Left forelimb (tissue), 1 donor: ENCODE measurements at regions not wholly inside any gene's neighbourhood (a gene's known extent, or its start where the extent isn't known, plus 50 kb on each side); places are given as distances from the start of the nearest gene placed in this dataset.

ENCODE experiments used
- DNase-seq: peaks from one replicate; pipeline ENCODE4 v3.0.0-alpha.2; 2018; ENCODE audit warnings: low spot score

- no peak for DNase-seq
These were observed 117.7 kb upstream of the GSC start for GRCh38 chr14:94887591-94887990.

GRCh38 chr14:94886931-94887330 lies 117.0 kb upstream of the GSC start:
- no peak for DNase-seq

GRCh38 chr14:94885481-94886155 lies 115.7 kb upstream of the GSC start:
- no peak for DNase-seq

GRCh38 chr14:94884616-94885230 lies 114.8 kb upstream of the GSC start:
- DNase-seq: no peak

- DNase-seq: no peak
These were observed 112.5 kb upstream of the GSC start for GRCh38 chr14:94882401-94882800.

- no peak for DNase-seq
These were observed 111.0 kb upstream of the GSC start for GRCh38 chr14:94880876-94881275.

- DNase-seq: no peak
These were observed 110.2 kb upstream of the GSC start for GRCh38 chr14:94880106-94880505.

- DNase-seq: no peak
These were observed 109.6 kb upstream of the GSC start for GRCh38 chr14:94879537-94879936.

- no peak for DNase-seq
These were observed 106.4 kb upstream of the GSC start for GRCh38 chr14:94876306-94876705.

- no peak for DNase-seq
These were observed 105.3 kb upstream of the GSC start for GRCh38 chr14:94875256-94875655.

GRCh38 chr14:94868772-94869072 lies 98.8 kb upstream of the GSC start:
- no peak for DNase-seq

- DNase-seq: no peak
These were observed 98.2 kb upstream of the GSC start for GRCh38 chr14:94867946-94868771.

GRCh38 chr14:94867209-94867608 lies 97.3 kb upstream of the GSC start:
- DNase-seq: no peak

- no peak for DNase-seq
These were observed 94.7 kb upstream of the GSC start for GRCh38 chr14:94864387-94865195.

- DNase-seq: no peak
These were observed 93.5 kb upstream of the GSC start for GRCh38 chr14:94863366-94863765.

GRCh38 chr14:94857950-94858349 lies 88.0 kb upstream of the GSC start:
- no peak for DNase-seq

- DNase-seq: no peak
These were observed 84.0 kb upstream of the GSC start for GRCh38 chr14:94853920-94854319.

- no peak for DNase-seq
These were observed 80.6 kb upstream of the GSC start for GRCh38 chr14:94850309-94851211.

GRCh38 chr14:94844593-94845152 lies 74.8 kb upstream of the GSC start:
- DNase-seq: no peak

GRCh38 chr14:94840467-94840866 lies 70.6 kb upstream of the GSC start:
- no peak for DNase-seq

- no peak for DNase-seq
These were observed 69.4 kb upstream of the GSC start for GRCh38 chr14:94839348-94839747.
